COLO668 (cell line): ENCODE measurements at regions not wholly inside any gene's neighbourhood (a gene's known extent, or its start where the extent isn't known, plus 50 kb on each side); places are given as distances from the start of the nearest gene placed in this dataset.
"Not testable (repeated sequence)": the region's sequence is repeated elsewhere in the genome, so short reads cannot be mapped to it uniquely, and the experiment has no call there.

Source experiments
- DNase-seq: peaks from one replicate; lab custom pipeline; 2025; ENCODE audit not compliant: unreplicated experiment; lab: John Stamatoyannopoulos, UW

DNA sequence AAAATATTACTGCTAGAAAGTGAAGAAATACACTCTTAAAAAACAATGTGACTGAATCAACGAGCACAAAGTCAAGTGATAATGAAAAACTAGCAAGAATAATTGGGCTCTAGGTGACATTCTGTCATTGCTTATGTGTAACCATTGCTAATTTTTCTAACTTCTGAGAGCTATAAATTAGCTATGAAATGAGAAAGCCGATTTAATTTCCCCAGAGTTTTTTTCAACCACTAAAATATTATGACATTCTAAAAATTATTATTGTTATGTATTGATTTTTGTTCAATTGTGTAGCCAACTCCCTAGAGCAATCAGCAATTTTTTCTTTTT is 458.6 kb upstream of the ATXN8OS start:
- DNase-seq: no peak

DNA sequence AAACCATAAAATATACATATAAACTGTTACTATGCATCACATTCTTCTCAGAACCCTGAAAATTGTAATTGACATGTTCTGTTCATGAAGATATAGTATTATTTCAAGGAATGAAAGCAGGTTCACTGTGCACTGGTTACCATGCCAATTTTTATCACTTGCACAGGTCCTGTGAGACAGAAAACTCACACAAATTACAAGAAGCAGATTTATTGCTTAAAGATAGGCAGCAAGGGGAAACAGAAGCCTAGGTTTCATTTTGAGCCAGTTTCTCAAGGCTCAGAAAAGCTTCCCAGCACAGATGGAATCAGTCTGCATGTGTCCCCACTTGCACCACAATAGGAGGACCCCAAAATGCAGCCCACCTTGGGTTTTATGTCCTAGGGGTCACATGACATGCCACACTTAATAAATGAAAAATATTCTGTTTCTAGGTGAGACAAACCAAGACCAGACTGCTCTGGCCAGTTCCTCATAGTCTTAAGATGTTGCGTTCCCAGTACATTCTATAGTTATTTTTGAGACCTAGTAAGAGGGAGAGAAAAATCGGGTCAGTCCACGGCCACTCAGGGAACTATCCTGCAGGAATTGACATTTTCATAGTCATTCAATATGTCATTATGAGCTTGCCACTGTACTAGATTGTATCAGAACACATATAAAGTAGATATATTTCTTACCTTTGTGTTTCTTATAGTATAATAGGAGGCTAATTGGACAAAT is 459.1 kb upstream of the ATXN8OS start:
- no peak for DNase-seq

DNA sequence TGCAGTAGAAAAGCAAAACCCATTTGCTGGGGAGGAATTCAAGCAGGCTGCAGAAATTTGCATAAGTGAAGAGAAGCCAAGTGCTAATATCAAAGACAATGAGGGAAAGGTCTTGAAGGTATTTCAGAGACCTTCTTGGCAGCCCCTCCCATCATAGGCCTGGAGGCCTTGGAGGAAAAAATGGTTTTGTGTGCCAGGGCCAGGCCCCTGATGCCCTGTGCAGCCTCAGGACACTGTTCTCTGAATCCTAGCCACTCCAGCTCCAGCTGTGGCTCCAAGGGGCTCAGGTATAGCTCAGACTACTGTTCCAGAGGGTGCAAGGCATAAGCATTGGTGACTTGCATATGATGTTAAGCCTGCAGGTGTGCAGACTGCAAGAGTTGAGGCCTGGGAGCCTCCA is 463.2 kb upstream of the ATXN8OS start:
- DNase-seq: no peak

DNA sequence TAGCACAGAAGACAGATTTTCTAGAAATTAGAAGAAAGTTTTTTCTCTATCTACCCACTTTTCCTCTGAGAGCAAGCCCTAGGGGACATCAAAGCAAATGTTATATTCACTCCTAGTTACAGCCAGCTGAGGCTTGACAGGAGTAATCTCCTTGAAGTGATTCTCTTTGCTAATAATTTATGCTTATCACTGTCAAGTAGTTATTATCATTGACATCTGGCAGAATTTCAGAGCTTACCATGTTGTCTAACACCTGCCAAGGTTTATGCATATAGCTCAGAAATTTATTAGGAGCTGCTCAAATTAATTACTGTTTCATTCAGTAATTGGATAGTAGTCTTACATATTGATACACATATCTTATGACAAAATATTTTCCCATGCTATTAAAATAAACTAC is 465.9 kb upstream of the ATXN8OS start:
- DNase-seq: no peak

DNA sequence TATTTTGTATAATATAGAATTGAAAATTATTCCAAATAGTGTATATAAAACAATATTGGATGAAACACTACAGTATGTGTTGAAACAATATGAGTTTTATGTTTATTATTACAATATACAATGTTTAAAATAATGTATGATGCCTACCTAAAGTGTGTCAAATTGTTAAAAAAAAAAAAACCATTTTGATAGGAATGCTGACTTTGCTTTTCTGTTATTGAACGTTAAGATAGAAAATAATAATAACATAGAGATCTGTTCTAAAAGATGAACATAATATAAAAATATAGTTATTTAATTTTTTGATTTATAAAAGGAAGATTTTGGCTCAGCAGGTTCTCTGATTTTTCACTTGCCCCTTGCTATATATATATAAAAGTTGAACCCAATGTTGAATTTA is 474.6 kb upstream of the ATXN8OS start:
- DNase-seq: no peak

DNA sequence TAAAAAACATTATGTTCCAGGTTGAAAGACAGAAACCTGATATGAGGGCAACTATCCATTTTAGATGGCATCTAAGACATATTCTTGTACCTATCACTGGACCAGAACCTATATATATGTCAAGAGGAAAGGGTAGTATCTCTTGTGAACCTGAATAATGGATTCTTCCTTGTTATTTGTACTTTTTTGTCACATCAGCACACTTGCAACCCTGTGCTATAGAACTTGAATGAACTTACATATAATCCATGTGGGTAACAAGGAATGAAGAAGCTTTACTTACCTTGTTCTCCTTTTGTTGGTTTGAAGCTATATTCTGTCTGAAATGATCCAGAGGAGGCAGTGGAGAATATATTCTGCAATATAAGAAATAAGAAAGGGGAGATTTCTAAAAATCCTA is 483.7 kb upstream of the ATXN8OS start:
- no peak for DNase-seq

DNA sequence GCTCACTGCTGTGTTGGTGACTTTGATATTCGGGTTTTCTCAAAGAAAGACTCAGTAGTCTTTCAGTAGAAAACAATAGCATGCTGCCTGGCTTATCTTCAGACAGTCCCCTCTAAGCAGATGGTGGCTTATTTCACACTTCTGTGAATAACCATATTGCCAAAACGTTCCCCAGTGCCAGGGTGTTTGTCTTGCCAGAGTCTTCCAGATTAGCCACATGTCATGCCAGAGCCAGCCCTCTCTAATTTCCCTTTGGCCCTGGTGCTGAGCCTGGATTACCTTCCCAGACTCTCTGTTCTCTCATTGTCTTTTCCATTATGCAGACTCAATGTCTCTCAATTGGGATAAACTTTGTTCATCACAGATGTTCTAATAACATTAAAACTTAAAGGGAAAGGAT is 488.0 kb upstream of the ATXN8OS start:
- no peak for DNase-seq

DNA sequence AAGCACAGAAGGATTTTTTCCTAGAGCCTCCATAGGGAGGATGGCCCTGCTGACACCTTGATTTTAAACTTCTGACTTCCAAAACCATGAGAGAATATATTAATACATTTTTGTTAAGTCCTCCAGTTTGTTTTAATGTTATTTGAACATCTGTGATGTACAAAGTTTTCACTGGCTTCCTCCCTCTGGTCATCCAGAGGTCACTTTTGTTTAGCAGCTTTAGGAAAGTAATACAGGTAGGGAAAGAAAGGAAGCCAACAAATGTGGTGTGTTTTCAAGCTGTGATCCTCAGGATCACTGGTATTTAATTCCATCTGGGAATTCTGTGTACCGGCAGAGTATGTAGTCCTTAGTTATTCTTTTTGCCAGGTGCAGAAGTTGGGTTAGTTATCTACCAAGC is 488.8 kb upstream of the ATXN8OS start:
- DNase-seq: no peak

DNA sequence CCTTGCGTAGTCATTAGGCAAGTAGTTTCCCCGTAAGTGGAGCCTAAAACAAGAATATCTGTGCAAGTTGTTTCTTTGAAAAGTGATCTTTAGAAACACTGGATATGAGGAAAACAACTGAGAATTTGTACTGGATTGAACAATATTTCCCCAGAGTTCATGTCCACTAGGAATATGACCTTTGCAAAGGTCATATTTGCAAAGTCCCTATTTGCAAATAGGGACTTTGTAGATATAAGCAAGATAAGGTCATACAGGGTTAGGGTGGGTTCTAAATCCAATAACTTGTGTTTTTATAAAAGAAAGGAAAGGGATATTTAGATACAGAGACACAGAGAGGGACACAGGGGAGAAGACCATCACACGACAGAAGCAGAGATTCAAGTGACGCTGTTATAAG is 489.2 kb upstream of the ATXN8OS start:
- DNase-seq: no peak

DNA sequence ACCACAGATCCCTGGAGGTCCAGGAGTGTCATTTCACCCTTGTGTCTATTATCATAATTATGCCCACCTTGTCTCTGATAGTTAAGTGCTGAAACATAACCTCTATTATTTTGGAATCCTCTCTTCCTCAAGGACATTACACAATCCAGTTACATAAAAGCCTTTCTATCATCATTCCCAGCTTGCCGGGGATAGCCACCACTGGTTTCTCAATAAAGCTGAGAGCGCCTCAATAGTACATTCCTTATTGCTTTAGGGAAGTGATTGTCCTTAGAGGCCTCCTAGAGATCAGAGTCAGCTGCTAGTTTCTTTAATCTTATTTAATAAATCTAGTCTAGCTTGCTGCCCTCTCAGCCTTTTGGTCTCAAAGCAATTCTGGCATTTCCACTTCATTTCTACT is 490.0 kb upstream of the ATXN8OS start:
- DNase-seq: no peak

DNA sequence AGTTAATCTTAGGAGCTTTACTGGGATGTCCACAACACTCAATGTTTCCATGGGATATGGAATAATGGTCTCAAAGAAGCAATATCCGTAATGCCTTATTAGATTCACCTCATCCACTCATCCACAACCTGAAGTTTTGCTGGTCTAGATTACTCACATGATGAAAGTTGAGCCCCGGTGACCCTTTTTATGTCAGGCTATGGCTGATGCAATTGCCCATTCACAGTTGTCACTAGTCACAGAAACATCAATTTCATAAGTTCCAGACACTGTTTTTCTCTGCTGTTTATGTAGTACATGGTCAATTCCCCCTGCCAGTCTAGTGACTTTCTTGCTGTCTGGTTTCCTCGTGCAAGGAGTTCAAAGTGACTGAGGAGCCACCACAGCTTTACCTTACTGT is 491.2 kb upstream of the ATXN8OS start:
- DNase-seq: no peak

DNA sequence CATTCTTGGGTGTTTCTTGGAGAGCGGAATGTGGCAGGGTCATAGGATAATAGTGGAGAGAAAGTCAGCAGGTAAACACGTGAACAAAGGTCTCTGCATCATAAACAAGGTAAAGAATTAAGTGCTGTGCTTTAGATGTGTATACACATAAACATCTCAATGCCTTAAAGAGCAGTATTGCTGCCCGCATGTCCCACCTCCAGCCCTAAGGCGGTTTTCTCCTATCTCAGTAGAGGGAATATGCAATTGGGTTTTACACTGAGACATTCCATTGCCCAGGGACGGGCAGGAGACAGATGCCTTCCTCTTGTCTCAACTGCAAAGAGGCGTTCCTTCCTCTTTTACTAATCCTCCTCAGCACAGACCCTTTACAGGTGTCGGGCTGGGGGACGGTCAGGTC is 492.6 kb upstream of the ATXN8OS start:
- not testable (repeated sequence) for DNase-seq

DNA sequence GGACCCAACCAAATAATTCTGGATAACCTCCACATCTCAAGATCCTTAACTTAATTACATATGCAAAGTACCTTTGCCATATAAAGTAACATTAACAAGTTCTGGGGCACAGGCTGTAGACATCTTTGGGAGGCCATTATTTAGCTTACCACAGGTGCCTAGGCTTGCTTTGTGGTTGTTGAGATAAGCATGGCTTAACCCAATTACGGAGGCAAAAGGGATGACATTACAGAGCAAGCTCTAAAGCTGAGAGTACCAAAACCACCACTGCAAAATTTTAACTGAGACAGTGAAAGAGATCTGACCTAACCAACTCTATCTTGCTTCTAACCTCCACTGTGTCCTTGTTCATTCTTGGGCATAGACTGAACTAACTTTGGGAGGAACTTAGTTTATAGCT is 502.9 kb upstream of the ATXN8OS start:
- DNase-seq: no peak

DNA sequence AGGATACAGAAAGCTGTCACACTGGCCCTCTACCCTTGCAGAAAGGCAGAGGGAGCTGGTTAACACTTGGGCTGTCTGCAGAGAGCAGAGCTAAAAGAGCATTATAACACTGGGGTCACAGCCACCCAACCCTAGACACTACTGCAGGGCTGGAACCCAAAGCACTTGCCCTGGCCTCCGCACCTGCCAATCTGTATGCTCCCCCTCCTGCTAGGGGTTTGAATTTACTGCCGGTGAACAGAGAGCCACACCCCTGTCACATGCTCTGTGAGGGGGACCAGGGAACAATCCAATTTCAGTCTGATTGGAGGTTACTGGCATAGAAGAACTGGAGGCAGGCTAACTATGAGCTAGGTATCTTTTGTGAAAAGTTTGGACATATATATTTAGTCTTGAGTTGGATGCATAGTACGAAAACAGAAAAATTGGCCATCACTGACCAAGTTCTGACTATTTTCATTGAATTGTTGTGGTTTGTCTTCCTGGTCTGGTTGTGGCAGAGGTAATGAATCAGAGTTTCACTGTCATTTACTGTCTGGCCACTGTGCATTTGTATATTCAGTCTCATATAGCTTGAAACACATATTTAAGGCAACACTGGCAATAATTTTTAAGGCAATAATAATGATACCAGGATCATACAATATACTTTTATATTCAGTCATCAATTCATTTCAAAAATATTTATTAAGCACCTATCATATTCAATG is 504.3 kb upstream of the ATXN8OS start:
- DNase-seq: no peak

DNA sequence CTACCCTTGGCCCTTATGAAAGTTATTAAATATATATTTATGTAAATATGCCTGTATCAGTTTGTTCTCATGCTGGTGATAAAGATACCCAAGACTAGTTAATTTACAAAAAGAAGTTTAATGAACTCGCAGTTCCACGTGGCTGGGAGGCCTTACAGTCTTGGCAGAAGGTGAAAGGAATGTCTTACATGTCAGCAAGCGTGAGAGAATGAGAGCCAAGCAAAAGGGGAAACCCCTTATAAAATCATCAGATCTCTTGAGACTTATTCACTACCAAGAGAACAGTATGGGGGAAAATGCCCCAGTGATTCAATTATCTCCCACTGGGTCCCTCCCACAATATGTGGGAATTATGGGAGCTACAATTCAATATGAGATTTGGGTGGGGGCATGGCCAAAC is 506.0 kb upstream of the ATXN8OS start:
- DNase-seq: no peak

DNA sequence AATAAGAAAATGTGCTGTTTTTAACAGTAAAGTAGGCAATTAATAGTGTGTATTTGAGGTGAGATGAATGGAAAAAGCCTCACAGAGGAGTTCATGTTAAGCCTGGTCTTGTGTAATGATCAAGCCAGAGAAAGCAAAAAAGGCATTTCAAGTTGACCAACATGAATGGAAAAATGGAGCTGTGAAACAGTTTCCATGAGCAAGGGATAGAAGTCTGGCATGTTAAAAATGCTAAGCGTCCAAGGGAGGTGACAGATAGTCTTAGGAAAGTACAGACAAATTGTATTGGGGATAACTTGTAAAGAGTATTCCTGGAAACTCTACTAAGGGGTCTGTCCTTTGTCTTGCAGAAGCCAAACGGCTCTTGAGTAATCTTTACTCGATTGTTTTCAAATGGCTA is 506.8 kb upstream of the ATXN8OS start:
- no peak for DNase-seq

DNA sequence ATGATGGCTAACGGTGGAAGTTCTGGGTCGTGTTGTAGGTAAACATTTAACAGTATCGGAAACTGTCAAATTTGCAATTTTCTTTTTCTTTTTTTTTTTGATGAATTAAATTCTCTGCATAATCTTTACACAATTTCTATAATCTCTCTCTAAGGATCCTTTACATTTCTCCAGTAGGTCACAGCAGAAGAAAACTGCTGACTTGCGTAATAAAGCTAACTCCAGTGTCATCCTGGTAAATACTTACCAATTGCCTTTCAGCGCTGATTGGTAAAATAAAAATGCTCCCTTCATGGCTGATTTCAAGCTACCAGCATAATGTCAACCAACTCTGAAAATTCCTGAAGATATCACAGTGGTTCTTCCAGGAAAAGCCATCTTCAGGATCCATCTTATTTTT is 510.5 kb upstream of the ATXN8OS start:
- DNase-seq: no peak

DNA sequence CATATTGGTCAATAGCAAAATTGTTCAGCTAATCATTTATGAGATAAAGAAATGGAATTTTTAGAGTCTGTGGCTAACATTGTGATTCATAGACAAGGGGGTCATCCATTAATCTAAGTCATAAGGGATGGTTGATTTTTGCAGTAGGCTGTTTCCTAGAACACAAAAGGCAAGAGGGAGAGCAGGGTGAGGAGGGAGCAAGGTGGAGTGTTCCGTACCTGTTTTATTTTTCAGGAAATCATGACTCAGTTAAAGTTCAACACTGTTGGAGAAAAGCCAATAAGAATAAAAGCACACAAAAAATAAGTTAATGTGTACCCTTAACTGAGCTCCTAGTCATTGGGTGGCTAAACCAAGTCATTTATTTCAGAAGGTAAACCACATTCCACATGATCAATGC is 512.4 kb upstream of the ATXN8OS start:
- DNase-seq: no peak

DNA sequence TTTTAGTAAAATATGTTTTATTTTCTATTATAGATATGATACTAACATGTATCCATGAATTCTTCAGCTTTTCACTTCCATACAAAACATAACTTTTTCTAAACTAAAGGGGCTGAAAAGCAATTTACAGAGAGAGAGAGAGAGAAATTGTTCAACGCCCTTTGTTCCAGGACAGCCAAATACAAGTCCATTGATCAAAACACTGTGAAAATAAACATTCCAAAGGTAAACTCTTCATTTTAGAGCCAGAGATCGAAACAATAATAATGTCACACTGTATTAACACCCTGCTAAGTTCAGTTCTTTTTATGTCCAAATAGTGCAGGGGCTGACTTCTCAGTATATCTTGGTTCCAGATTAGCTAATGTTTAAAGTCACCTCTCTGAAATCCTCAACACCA is 516.2 kb upstream of the ATXN8OS start:
- no peak for DNase-seq

DNA sequence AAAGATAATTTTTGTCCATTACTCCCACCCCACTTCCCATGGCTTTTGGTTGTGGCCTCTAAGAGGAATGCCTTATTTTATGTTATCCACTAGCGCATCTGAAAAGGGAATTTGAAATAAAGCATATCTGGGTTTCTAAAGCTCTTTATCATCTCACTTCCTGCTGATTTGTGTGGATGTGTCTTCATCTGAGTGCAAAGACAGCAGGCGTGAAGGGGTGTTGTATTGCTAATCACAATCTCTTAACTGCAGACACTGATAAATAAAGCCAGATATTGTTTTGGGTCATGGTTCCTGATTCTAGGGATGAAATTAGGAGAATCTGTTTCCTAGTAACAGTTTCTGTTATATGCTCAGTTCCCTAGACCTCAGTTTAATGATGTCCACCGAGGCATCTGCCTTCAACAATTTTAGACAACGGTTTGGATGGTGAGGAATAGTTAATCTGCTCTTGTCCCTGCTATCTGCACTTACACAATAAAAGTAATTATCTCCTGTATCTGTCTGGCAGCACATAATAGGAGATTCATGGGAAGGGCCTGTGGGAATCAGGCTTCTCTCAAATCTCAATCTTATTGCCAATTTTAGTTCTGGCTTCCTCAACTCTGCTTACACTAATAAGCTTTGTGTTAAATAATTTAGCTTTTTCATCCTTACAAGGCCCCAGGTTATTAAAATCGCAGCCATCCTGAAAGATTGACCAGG is 517.9 kb upstream of the ATXN8OS start:
- DNase-seq: no peak

DNA sequence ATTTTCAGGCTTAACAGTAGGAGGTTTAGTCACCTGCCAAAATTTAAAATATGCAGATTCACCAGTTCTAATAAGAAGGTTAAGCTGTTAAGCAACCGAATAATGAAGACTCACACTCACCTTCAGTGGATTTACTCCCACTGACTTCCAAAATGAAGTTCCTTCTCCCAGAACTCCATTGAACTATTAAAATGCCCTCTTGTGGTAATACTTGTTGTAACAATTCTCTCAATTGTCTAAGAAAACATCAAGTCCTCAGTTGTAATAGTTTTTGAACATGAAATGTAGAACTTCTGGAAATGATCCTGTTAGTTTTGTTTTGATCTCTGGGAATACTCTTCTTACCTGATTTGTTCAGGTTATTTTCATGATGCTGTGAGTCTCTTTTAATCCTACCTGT is 522.0 kb upstream of the ATXN8OS start:
- DNase-seq: no peak

DNA sequence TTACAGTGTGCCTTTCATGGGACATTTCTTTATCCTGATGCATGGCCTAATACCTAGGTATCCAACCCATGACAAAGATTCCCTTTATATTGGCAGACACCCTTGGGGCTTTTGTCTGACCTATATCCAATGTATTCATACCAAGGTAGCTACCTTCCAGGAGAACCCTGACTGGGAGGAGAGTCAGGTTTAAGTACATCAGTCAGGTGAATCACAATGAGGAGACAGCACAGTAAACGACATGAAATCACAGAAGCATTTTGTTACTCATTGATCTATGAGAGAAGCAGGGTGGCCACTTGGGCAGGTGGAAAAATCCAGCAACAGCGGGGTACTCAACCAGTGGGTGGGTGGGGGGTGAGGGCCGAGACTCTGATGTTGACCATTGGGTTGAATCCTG is 527.4 kb upstream of the ATXN8OS start:
- DNase-seq: no peak

DNA sequence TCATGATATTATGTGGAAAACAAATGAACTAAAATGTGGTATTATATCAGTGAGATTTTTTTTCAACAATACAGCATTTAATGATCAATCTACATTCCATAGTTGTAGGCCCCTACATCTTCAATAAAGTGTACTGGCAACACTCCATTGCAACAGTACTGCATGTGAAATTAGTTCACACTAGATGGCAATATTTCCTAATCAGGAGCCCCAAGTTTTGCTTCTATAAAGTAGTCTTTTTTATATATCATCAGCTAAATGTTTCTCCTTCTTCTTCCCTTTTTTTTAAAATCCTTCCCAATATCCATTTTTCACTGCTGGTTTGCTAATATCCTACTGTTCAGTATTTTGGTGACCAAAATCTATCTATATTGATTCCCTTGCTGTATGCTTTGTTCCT is 528.3 kb upstream of the ATXN8OS start:
- no peak for DNase-seq
